Vagina (tissue), 2 donors: ENCODE measurements at regions not wholly inside any gene's neighbourhood (a gene's known extent, or its start where the extent isn't known, plus 50 kb on each side); places are given as distances from the start of the nearest gene placed in this dataset.

Experiments
- DNase-seq, 2 donors: peaks; one replicate each; pipeline ENCODE4 v3.0.0-alpha.2; 2017; ENCODE audit errors: extremely low spot score in 2 of 2
- H3K27ac ChIP-seq: fragments of 200-600 bp; sonication (generic); one replicate; pipeline ENCODE4 v1.5.1; 2019
- H3K27me3 ChIP-seq: fragments of 200-600 bp; sonication (generic); one replicate; pipeline ENCODE4 v1.5.1; 2019
- H3K36me3 ChIP-seq, 2 donors: fragments of 200-600 bp; sonication (generic); one replicate each; pipeline ENCODE4 v1.5.1; 2017 to 2019
- H3K4me1 ChIP-seq: fragments of 200-600 bp; sonication (generic); one replicate; pipeline ENCODE4 v1.5.1; 2019
- H3K4me3 ChIP-seq, 2 donors: fragments of 200-600 bp; sonication (generic); 1 replicate in 1 of 2; 2 replicates in 1 of 2; pipeline ENCODE4 v1.5.1; 2016 to 2019
- H3K9me3 ChIP-seq: fragments of 200-600 bp; sonication (generic); one replicate; pipeline ENCODE4 v1.5.1; 2019
- CTCF ChIP-seq, 3 experiments: fragments of 450-650 bp in 2 of 3; fragments of 200-600 bp in 1 of 3; sonication (generic) in 1 of 3; IDR thresholded peaks; one replicate each; pipeline ENCODE4 v1.5.1; 2017 to 2019; ENCODE audit warnings: antibody characterized with exemption in 3 of 3, mild to moderate bottlenecking in 2 of 3, moderate library complexity in 2 of 3
- POLR2A ChIP-seq, 2 donors: fragments of 450-650 bp; IDR thresholded peaks; one replicate each; pipeline ENCODE4 v1.6.1; 2017; ENCODE audit warnings: antibody characterized with exemption in 2 of 2, mild to moderate bottlenecking in 2 of 2, moderate library complexity in 2 of 2
- POLR2AphosphoS5 ChIP-seq, 2 donors: sonication (generic); formaldehyde crosslinking; IDR thresholded peaks; one replicate each; pipeline ENCODE4 v1.9.0; 2017; ENCODE audit warnings: antibody characterized with exemption in 2 of 2, mild to moderate bottlenecking in 2 of 2, low read depth in 1 of 2; ENCODE audit not compliant: insufficient read depth in 1 of 2
- intact Hi-C: fragments of 100-400 bp; cut with DNase I; formaldehyde crosslinking; loops from one replicate; pipeline ENCODE4 v1.15.1; 2023

- H3K4me1 ChIP-seq, result no peaks in the 10 kb centered on the region
- no peak for TF ChIP-seq POLR2A (IDR thresholded peaks at IDR 0.05)
- TF ChIP-seq CTCF (IDR thresholded peaks at IDR 0.05), result no peak
- no peak for TF ChIP-seq POLR2AphosphoS5 (IDR thresholded peaks at IDR 0.05; ENCODE audit: insufficient read depth in 1 of 2, low read depth in 1 of 2)
- DNase-seq, result no peak
- no peaks in the 10 kb centered on the region for H3K9me3 ChIP-seq
- no peaks in the 10 kb centered on the region for H3K27me3 ChIP-seq
- intact Hi-C loops, result no loop called here
- no peak overlapping the region for H3K27ac ChIP-seq
- H3K4me3 ChIP-seq, result no peak overlapping the region
- no peaks in the 10 kb centered on the region for H3K36me3 ChIP-seq
Observed at GRCh38 chr15:95644100-95644875, 686.2 kb upstream of the NR2F2 start.

GRCh38 chr15:95645791-95646338, 684.6 kb upstream of the NR2F2 start:
- no peak overlapping the region for H3K4me3 ChIP-seq
- no peaks in the 10 kb centered on the region for H3K36me3 ChIP-seq
- no peaks in the 10 kb centered on the region for H3K9me3 ChIP-seq
- no peaks in the 10 kb centered on the region for H3K27me3 ChIP-seq
- no peak overlapping the region for H3K27ac ChIP-seq
- no peaks in the 10 kb centered on the region for H3K4me1 ChIP-seq
- intact Hi-C loops, result no loop called here
- no peak for TF ChIP-seq CTCF (IDR thresholded peaks at IDR 0.05)
- TF ChIP-seq POLR2A (IDR thresholded peaks at IDR 0.05), result no peak
- no peak for TF ChIP-seq POLR2AphosphoS5 (IDR thresholded peaks at IDR 0.05; ENCODE audit: insufficient read depth in 1 of 2, low read depth in 1 of 2)
- no peak for DNase-seq

DNA sequence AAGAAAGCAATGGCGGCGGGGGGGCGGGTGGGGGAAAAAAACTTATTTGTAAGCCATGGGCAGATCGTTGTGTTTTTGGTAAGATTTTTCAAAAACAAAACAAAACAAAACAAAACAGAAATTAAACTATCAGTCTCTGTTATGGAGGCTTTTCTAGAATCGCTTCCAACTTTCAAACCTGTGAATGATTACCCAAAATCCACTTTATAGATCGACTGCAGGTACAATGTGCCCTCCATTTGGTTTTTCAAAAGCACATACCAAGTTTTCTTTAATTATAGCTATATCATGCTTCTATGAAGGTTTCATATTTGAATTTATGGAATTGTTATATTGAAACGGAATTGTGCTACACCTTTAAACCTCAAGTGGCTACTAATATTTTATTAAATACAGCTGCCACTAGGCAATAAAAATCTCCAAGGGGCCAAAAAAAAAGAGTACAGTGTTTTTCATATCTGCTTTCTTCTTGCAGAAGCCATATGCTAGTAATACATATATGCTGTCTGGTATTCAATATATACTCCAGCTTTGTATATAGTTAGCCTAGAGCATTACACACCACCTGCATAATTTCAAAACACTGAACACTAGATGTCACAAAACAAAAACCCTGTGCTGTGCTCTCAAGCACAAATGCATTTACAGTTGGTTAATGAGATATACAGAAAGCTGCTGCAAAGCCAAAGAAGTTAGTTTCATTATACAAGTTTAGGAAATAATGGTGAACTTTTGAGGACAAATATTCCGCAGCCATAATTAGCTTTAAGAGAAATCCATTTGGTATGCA, 683.8 kb upstream of the NR2F2 start:
- intact Hi-C loops, result no loop called here
- Histone ChIP-seq H3K9me3 (no peaks in the 10 kb centered on the region), H3K4me3 (no peak overlapping the region), H3K27ac (no peak overlapping the region), H3K36me3 (no peaks in the 10 kb centered on the region), H3K4me1 (no peaks in the 10 kb centered on the region), H3K27me3 (no peaks in the 10 kb centered on the region)
- no peak for DNase-seq
- TF ChIP-seq POLR2A (IDR thresholded peaks at IDR 0.05), result no peak
- no peak for TF ChIP-seq CTCF (IDR thresholded peaks at IDR 0.05)
- TF ChIP-seq POLR2AphosphoS5 (IDR thresholded peaks at IDR 0.05; ENCODE audit: insufficient read depth in 1 of 2, low read depth in 1 of 2), result no peak

- H3K4me3 ChIP-seq, result no peak overlapping the region
- DNase-seq, result no peak
Observed at GRCh38 chr15:95647531-95648277, 682.8 kb upstream of the NR2F2 start.

More at GRCh38 chr15:95647531-95648277, 682.8 kb upstream of the NR2F2 start:
- intact Hi-C loops, result no loop called here
- Histone ChIP-seq H3K27ac (no peak overlapping the region), H3K27me3 (no peaks in the 10 kb centered on the region), H3K9me3 (no peaks in the 10 kb centered on the region), H3K4me1 (no peaks in the 10 kb centered on the region), H3K36me3 (no peaks in the 10 kb centered on the region)
- no peak for TF ChIP-seq POLR2AphosphoS5 (IDR thresholded peaks at IDR 0.05; ENCODE audit: insufficient read depth in 1 of 2, low read depth in 1 of 2)
- TF ChIP-seq POLR2A (IDR thresholded peaks at IDR 0.05), result no peak
- no peak for TF ChIP-seq CTCF (IDR thresholded peaks at IDR 0.05)
